Common myeloid progenitor, CD34-positive (primary cell): ENCODE measurements at regions not wholly inside any gene's neighbourhood (a gene's known extent, or its start where the extent isn't known, plus 50 kb on each side); places are given as distances from the start of the nearest gene placed in this dataset.
"Not testable (repeated sequence)": the region's sequence is repeated elsewhere in the genome, so short reads cannot be mapped to it uniquely, and the experiment has no call there.

Experiments used
- CTCF ChIA-PET: fragments of 350-600 bp; sonication (Branson Sonifier 250); formaldehyde crosslinking; loops from one replicate; lab custom pipeline; 2021; ENCODE audit warnings: antibody characterized with exemption; lab: Charles Lee
- POLR2A ChIA-PET: fragments of 350-600 bp; sonication (Branson Sonifier 250); formaldehyde crosslinking; loops from one replicate; lab custom pipeline; 2021; ENCODE audit warnings: antibody characterized with exemption; lab: Charles Lee
- DNase-seq, 3 donors: peaks; one replicate each; pipeline versions ENCODE4 v3.0.0 to v3.0.0-alpha.2; 2013
- H3K27ac ChIP-seq, 2 experiments: 1 replicate in 1 of 2; 2 replicates in 1 of 2; pipeline ENCODE4 v1.7.0; 2013; ENCODE audit warnings: inconsistent platforms in 2 of 2, low read length in 2 of 2, mild to moderate bottlenecking in 2 of 2, low read depth in 1 of 2, moderate library complexity in 1 of 2; ENCODE audit not compliant: severe bottlenecking in 2 of 2, insufficient read depth in 1 of 2, poor library complexity in 1 of 2
- H3K27me3 ChIP-seq, 5 experiments: replicated peaks in 2 of 5; 1 replicate in 3 of 5; 2 replicates in 2 of 5; pipeline versions ENCODE4 v1.6.1 to v1.7.0; 2013; ENCODE audit warnings: low read length in 4 of 5, mild to moderate bottlenecking in 2 of 5, moderate library complexity in 2 of 5, inconsistent platforms in 1 of 5; ENCODE audit not compliant: insufficient read depth in 5 of 5, control insufficient read depth in 4 of 5
- H3K36me3 ChIP-seq, 4 experiments: 1 replicate in 2 of 4; 2 replicates in 2 of 4; pipeline versions ENCODE4 v1.6.1 to v1.7.0; 2013; ENCODE audit warnings: low read length in 3 of 4, control low read depth in 1 of 4, mild to moderate bottlenecking in 1 of 4; ENCODE audit not compliant: control insufficient read depth in 4 of 4, insufficient read depth in 4 of 4
- H3K4me1 ChIP-seq, 4 experiments: 1 replicate in 3 of 4; 2 replicates in 1 of 4; pipeline versions ENCODE4 v1.6.1 to v1.7.1; 2013; ENCODE audit warnings: low read length in 3 of 4, mild to moderate bottlenecking in 3 of 4, control low read depth in 1 of 4, inconsistent platforms in 1 of 4, moderate library complexity in 1 of 4; ENCODE audit not compliant: control insufficient read depth in 4 of 4, insufficient read depth in 4 of 4; ENCODE audit errors: control extremely low read depth in 1 of 4
- H3K4me3 ChIP-seq, 7 experiments: 1 replicate in 4 of 7; 2 replicates in 3 of 7; pipeline versions ENCODE4 v1.5.1 to v1.7.0; 2013; ENCODE audit warnings: mild to moderate bottlenecking in 7 of 7, low read length in 6 of 7, moderate library complexity in 6 of 7, inconsistent platforms in 2 of 7, low read depth in 2 of 7, control low read depth in 1 of 7; ENCODE audit not compliant: insufficient read depth in 4 of 7, control insufficient read depth in 1 of 7; ENCODE audit errors: extremely low read depth in 1 of 7
- H3K9me3 ChIP-seq, 5 experiments: 1 replicate in 4 of 5; 2 replicates in 1 of 5; pipeline versions ENCODE4 v1.6.1 to v1.7.1; 2013; ENCODE audit warnings: low read length in 4 of 5, mild to moderate bottlenecking in 2 of 5, inconsistent platforms in 1 of 5, low read depth in 1 of 5, moderate library complexity in 1 of 5; ENCODE audit not compliant: control insufficient read depth in 4 of 5, insufficient read depth in 2 of 5; ENCODE audit errors: control extremely low read depth in 1 of 5
- WGBS: methylation state at CpG from one replicate; pipeline ENCODE4 v1.1.5; 2013; ENCODE audit not compliant: insufficient coverage; 5-methylcytosine and 5-hydroxymethylcytosine counted together

DNA sequence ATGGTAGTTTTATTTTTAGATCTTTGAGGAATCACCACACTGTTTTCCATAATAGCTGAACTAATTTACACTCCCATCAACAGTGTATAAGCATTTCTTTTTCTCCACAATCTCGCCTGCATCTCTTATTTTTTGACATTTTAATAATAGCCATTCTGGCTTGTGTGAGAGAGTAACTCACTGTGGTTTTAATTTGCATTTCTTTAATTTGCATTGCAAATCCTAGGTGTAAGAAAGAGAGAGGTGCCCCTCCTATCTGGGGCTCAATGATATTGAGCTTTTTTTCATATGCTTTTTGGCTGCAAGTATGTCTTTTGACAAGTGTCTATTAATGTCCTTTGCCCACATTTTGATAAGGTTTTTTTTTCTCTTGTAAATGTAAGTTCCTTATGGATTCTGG lies 106.3 kb upstream of the SLC27A6 start:
- ChIA-PET CTCF (no interaction called here), POLR2A (no interaction called here)
- no CpG with 5 or more reads among the region's 1 CpG for WGBS
- Histone ChIP-seq H3K27ac (no peak overlapping the region), H3K9me3 (peaks cover 0 to 3% (median 0%) of the 10 kb centered on the region in 5 experiments), H3K36me3 (no peaks in the 10 kb centered on the region), H3K27me3 (peaks cover 0 to 3% (median 0%) of the 10 kb centered on the region in 5 experiments), H3K4me3 (no peak overlapping the region), H3K4me1 (no peaks in the 10 kb centered on the region)
- no peak for DNase-seq

DNA sequence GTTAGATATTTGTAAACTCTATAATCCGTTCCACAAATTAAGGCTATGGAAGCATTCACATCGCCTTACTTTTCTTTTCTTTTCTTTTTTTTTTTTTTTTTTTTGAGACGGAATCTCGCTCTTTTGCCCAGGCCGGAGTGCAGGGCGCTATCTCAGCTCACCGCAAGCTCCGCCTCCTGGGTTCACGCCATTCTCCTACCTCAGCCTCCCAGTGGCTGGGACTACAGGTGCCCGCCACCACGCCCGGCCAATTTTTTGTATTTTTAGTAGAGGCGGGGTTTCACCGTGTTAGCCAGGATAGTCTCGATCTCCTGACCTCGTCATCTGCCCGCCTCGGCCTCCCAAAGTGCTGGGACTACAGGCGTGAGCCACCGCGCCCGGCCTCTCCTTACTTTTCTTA lies 104.1 kb upstream of the SLC27A6 start:
- DNase-seq, CTCF ChIA-PET, H3K4me1 ChIP-seq, H3K4me3 ChIP-seq, H3K9me3 ChIP-seq, H3K36me3 ChIP-seq, H3K27me3 ChIP-seq, POLR2A ChIA-PET, H3K27ac ChIP-seq: not testable (repeated sequence)
- WGBS = 88% methylated on average over 12 of the region's 22 CpGs

DNA sequence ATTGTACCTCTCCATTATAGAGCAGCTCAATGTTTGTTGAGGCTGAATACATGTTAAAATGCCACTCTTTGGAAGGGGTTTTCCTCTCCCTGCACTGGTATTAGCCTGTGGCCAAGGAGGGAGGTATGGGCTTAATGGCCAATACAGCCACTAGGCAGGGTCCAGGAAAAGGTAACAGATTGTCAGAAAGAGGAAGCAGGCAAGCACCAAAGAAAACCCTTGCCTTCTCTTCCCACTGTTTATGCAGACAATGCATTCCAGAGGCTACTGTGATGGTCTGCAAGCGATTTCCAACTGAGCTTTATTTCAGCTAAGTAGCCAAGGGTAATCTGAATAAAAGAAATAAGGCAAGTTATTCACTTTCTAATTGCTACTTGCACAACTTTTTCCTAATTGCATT lies 95.3 kb upstream of the SLC27A6 start:
- no peak for DNase-seq
- Histone ChIP-seq H3K27ac (no peak overlapping the region), H3K4me1 (no peaks in the 10 kb centered on the region), H3K9me3 (no peaks in the 10 kb centered on the region), H3K27me3 (no peaks in the 10 kb centered on the region), H3K4me3 (no peak overlapping the region), H3K36me3 (no peaks in the 10 kb centered on the region)
- ChIA-PET POLR2A (no interaction called here), CTCF (no interaction called here)
- WGBS = 80% methylated on average over 1 of the region's 1 CpG

DNA sequence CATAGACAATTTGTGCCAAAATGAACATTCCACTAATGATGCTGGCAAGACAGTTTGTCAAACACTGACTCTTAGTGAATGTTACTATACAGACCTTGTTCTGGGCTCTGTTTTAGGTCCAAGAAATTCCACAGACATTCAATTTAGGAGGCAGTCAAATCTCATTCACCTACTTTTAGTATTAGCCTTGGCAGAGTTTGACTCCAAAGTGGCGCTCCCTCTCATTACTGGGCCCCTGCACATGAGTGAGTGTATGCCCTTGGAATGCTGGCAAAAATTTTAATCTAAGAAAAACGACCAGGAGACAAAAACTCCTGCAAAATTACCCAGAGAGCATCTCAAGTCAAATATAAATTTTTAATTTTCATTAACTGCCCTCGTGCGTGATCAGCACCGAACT lies 94.9 kb upstream of the SLC27A6 start:
- POLR2A ChIA-PET = no interaction called here
- CTCF ChIA-PET = no interaction called here
- Histone ChIP-seq H3K9me3 (no peaks in the 10 kb centered on the region), H3K27ac (no peak overlapping the region), H3K27me3 (no peaks in the 10 kb centered on the region), H3K36me3 (no peaks in the 10 kb centered on the region), H3K4me3 (no peak overlapping the region), H3K4me1 (no peaks in the 10 kb centered on the region)
- DNase-seq = no peak
- 77% methylated on average over 4 of the region's 5 CpGs for WGBS

DNA sequence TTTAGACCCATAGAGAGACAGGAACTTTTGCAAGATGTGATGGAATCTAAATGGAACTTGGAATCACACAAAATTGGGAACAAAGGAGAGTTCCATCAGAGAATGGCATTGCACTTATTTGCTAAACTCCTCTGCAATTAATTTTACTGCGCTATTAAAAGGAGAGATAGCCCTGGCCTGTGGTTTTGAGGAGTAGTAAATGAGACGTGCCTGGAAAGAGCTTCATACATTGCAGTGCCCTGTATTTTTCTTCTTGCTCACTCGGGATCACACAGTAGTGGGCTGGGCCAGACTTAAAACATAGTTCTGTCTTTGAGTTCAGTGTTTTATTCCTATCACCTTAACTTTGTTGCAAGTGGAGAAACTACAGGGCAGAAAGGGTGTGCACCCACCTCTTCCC lies 94.4 kb upstream of the SLC27A6 start:
- Histone ChIP-seq H3K27me3 (no peaks in the 10 kb centered on the region), H3K36me3 (no peaks in the 10 kb centered on the region), H3K4me1 (no peaks in the 10 kb centered on the region), H3K9me3 (no peaks in the 10 kb centered on the region), H3K27ac (no peak overlapping the region), H3K4me3 (no peak overlapping the region)
- no peak for DNase-seq
- 100% methylated on average over 3 of the region's 3 CpGs for WGBS
- ChIA-PET POLR2A (no interaction called here), CTCF (no interaction called here)

DNA sequence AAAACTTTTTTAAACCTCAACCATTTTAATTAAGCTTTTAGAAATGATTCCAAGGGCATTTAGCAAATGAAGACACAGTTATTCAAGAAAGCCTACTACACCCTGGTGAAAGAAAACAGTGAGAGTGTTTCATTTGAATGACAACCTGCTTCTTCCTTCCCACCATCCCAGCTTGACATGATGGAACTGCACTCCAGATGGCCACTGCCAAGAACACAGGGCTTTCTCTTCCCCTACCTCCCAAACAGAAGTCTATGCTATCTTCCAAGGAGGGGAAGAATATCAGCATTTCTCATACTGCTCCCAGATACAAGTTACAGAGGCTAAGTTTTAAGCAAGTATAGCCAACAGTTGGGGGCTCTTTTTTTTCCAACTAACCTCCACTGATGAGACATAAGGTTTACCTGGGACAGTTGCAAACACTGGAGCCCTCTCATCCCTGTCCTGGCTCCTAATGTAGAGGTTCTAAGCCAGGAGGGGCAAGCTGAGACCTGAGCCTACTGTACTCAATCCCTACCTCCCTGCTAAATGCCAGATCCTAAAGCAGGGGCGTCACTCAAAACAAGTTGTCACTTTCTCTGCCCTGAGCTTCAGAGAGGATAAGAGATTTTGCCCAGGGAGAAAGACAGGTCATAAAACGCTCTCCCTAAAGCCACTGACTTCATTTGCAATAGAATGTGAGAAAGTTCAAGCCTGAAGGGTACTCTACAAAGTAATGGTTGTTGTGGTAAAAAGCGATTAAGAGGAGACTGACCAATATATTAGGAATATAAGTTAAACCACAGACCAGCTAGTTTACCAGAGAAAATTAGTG lies 88.5 kb upstream of the SLC27A6 start:
- WGBS = 100% methylated on average over 1 of the region's 3 CpGs
- Histone ChIP-seq H3K9me3 (no peaks in the 10 kb centered on the region), H3K27me3 (peaks cover 0 to 5% (median 0%) of the 10 kb centered on the region in 5 experiments), H3K27ac (no peak overlapping the region), H3K36me3 (no peaks in the 10 kb centered on the region), H3K4me1 (no peaks in the 10 kb centered on the region), H3K4me3 (no peak overlapping the region)
- ChIA-PET CTCF (no interaction called here), POLR2A (no interaction called here)
- DNase-seq = no peak

DNA sequence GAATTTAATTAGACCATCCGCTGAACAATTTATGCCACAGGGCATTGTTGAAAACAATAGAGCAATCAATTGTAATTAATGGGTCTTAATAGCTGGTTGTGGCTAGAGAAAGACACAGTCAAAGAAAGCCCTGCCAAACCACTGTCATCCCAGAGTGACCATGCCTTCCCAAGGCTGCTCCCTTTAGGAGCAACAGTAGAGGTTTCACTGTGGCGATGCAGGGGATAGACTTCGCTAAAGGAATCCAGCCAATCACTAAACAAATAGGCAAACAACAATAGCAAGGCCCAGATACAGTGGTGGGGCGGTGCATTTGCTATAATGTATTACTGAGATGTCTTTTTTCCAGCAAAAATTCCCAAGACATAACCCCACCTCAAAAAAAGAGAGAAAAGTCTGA lies 87.8 kb upstream of the SLC27A6 start:
- Histone ChIP-seq H3K36me3 (no peaks in the 10 kb centered on the region), H3K27me3 (peaks cover 0 to 5% (median 0%) of the 10 kb centered on the region in 5 experiments), H3K9me3 (no peaks in the 10 kb centered on the region), H3K27ac (no peak overlapping the region), H3K4me1 (no peaks in the 10 kb centered on the region), H3K4me3 (no peak overlapping the region)
- WGBS = 100% methylated on average over 1 of the region's 4 CpGs
- DNase-seq = no peak
- POLR2A ChIA-PET = no interaction called here
- CTCF ChIA-PET = no interaction called here
